ENCODE measurements at regions not wholly inside any gene's neighbourhood (a gene's known extent, or its start where the extent isn't known, plus 50 kb on each side); places are given as distances from the start of the nearest gene placed in this dataset.

DNA sequence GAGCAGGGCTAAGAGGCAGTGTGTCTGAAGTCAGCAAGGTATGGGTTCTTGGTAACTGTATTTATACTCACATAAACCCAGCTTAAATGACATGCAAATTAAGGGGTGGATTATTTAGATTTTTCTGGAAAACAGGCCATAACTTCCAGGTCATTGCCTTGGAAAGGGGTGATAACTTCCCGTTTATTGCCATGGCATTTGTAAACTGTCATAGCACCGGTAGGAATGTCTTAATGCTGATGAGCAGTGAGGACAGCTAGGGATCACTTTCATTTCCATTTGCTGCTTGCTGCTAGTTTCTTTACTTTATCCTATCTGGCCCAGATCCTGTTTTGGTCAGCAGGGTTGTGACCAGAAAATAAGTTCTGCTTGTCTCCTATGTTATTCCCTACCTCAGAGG, 1336.7 kb downstream of the CDH11 start:
- Histone ChIP-seq H3K9me2 (ENCODE audit: insufficient read depth, low read length) (no peaks in the 10 kb centered on the region), H3K79me2 (replicated peaks; ENCODE audit: insufficient read depth, low read length) (no peaks in the 10 kb centered on the region), H3F3A (ENCODE audit: insufficient read depth, low read length, poor library complexity, severe bottlenecking) (no peaks in the 10 kb centered on the region), H3K36me3 (ENCODE audit: insufficient read depth, low read length) (no peaks in the 10 kb centered on the region), H3K4me2 (ENCODE audit: low read length) (no peak overlapping the region), H3K27me3 (ENCODE audit: insufficient read depth, low read depth, low read length) (no peaks in the 10 kb centered on the region), H4K20me1 (ENCODE audit: insufficient read depth) (no peaks in the 10 kb centered on the region), H3K27ac (ENCODE audit: low read length) (no peak overlapping the region), H3K9me3 (ENCODE audit: low read length) (no peaks in the 10 kb centered on the region), H3K4me3 (ENCODE audit: low read length) (no peak overlapping the region), H2AFZ (ENCODE audit: low read depth, low read length) (no peak overlapping the region), H3K9ac (ENCODE audit: low read length) (no peak overlapping the region)
- TF ChIP-seq EZH2 (IDR thresholded peaks at IDR 0.05; ENCODE audit: borderline replicate concordance, insufficient read depth, low read length, poor library complexity, severe bottlenecking): no peak
- TF ChIP-seq TAF1 (IDR thresholded peaks at IDR 0.05; ENCODE audit: low read depth): no peak
- no peak for TF ChIP-seq EP300 (conservative IDR thresholded peaks at IDR 0.05; ENCODE audit: poor library complexity, severe bottlenecking)
- no peak for TF ChIP-seq REST (IDR thresholded peaks at IDR 0.05; ENCODE audit: borderline replicate concordance)
- no peak for TF ChIP-seq POLR2AphosphoS5 (IDR thresholded peaks at IDR 0.05)
- TF ChIP-seq MXI1 (conservative IDR thresholded peaks at IDR 0.05; ENCODE audit: poor library complexity, severe bottlenecking): no peak

DNA sequence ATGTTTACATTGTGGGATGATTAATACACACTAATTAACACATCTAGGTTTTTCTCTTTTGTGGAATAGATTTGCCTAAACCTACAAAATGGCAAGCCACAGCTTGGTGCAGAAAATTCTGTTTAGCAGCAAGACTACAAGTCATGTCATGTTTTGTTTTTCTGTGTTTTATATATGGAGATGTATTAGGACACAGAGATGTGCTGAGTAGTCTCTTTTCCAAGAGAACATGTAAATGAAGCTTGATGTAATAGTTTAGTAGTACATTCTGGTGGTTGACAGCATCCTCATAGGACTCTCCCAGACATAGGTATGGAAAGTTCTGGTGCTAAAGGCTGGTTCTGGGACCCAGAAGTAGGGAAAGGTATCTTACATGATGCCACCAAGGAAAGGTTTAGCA, 1345.4 kb downstream of the CDH11 start:
- no peaks in the 10 kb centered on the region for H4K20me1 ChIP-seq (ENCODE audit: insufficient read depth)
- no peaks in the 10 kb centered on the region for H3K36me3 ChIP-seq (ENCODE audit: insufficient read depth, low read length)
- no peaks in the 10 kb centered on the region for H3K27me3 ChIP-seq (ENCODE audit: insufficient read depth, low read depth, low read length)
- no peak overlapping the region for H3K4me2 ChIP-seq (ENCODE audit: low read length)
- H3K79me2 ChIP-seq (replicated peaks; ENCODE audit: insufficient read depth, low read length): no peaks in the 10 kb centered on the region
- no peaks in the 10 kb centered on the region for H3K9me2 ChIP-seq (ENCODE audit: insufficient read depth, low read length)
- H2AFZ ChIP-seq (ENCODE audit: low read depth, low read length): no peak overlapping the region
- H3F3A ChIP-seq (ENCODE audit: insufficient read depth, low read length, poor library complexity, severe bottlenecking): no peaks in the 10 kb centered on the region
- TF ChIP-seq POLR2AphosphoS5 (IDR thresholded peaks at IDR 0.05): no peak
- TF ChIP-seq, protein P1, sequence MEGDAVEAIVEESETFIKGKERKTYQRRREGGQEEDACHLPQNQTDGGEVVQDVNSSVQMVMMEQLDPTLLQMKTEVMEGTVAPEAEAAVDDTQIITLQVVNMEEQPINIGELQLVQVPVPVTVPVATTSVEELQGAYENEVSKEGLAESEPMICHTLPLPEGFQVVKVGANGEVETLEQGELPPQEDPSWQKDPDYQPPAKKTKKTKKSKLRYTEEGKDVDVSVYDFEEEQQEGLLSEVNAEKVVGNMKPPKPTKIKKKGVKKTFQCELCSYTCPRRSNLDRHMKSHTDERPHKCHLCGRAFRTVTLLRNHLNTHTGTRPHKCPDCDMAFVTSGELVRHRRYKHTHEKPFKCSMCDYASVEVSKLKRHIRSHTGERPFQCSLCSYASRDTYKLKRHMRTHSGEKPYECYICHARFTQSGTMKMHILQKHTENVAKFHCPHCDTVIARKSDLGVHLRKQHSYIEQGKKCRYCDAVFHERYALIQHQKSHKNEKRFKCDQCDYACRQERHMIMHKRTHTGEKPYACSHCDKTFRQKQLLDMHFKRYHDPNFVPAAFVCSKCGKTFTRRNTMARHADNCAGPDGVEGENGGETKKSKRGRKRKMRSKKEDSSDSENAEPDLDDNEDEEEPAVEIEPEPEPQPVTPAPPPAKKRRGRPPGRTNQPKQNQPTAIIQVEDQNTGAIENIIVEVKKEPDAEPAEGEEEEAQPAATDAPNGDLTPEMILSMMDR (IDR thresholded peaks at IDR 0.05; ENCODE audit: poor library complexity, severe bottlenecking): no peak
- TF ChIP-seq RAD21 (conservative IDR thresholded peaks at IDR 0.05): no peak
- TF ChIP-seq REST (IDR thresholded peaks at IDR 0.05; ENCODE audit: borderline replicate concordance): no peak
- TF ChIP-seq EZH2 (IDR thresholded peaks at IDR 0.05; ENCODE audit: borderline replicate concordance, insufficient read depth, low read length, poor library complexity, severe bottlenecking): no peak
- no peak for TF ChIP-seq TAF1 (IDR thresholded peaks at IDR 0.05; ENCODE audit: low read depth)
- no peak for TF ChIP-seq MXI1 (conservative IDR thresholded peaks at IDR 0.05; ENCODE audit: poor library complexity, severe bottlenecking)
- TF ChIP-seq SMC3 (conservative IDR thresholded peaks at IDR 0.05; ENCODE audit: poor library complexity): no peak
- no peak for TF ChIP-seq EP300 (conservative IDR thresholded peaks at IDR 0.05; ENCODE audit: poor library complexity, severe bottlenecking)
- H3K9me3 ChIP-seq (ENCODE audit: low read length): no peaks in the 10 kb centered on the region
- H3K27ac ChIP-seq (ENCODE audit: low read length): no peak overlapping the region
- no peak overlapping the region for H3K9ac ChIP-seq (ENCODE audit: low read length)
- no peak overlapping the region for H3K4me3 ChIP-seq (ENCODE audit: low read length)
